Small intestine (tissue), 7 donors: ENCODE measurements at regions not wholly inside any gene's neighbourhood (a gene's known extent, or its start where the extent isn't known, plus 50 kb on each side); places are given as distances from the start of the nearest gene placed in this dataset.

Experiments
- DNase-seq, 2 donors: peaks; one replicate each; pipeline versions ENCODE4 v3.0.0 to v3.0.0-alpha.2; 2013
- FAIRE-seq: peaks from 2 replicates; lab custom pipeline; 2012; peaks lifted over from hg19 to GRCh38; lab: Jason Lieb, UNC
- H3K27ac ChIP-seq, 3 donors: one replicate each; pipeline ENCODE4 v1.5.1; 2013; ENCODE audit warnings: low read length in 2 of 3, mild to moderate bottlenecking in 2 of 3, control low read depth in 1 of 3, inconsistent platforms in 1 of 3, low read depth in 1 of 3, moderate library complexity in 1 of 3
- H3K27me3 ChIP-seq, 3 donors: one replicate each; pipeline ENCODE4 v1.6.1; 2013; ENCODE audit warnings: low read length in 3 of 3, inconsistent platforms in 1 of 3; ENCODE audit not compliant: control insufficient read depth in 3 of 3, insufficient read depth in 3 of 3
- H3K36me3 ChIP-seq, 3 donors: one replicate each; pipeline ENCODE4 v1.6.1; 2013; ENCODE audit warnings: low read length in 3 of 3, inconsistent platforms in 1 of 3, low read depth in 1 of 3, mild to moderate bottlenecking in 1 of 3, moderate library complexity in 1 of 3; ENCODE audit not compliant: control insufficient read depth in 3 of 3, insufficient read depth in 2 of 3
- H3K4me1 ChIP-seq, 3 donors: one replicate each; pipeline ENCODE4 v1.6.1; 2013; ENCODE audit warnings: low read length in 2 of 3, inconsistent platforms in 1 of 3, low read depth in 1 of 3, mild to moderate bottlenecking in 1 of 3, moderate library complexity in 1 of 3; ENCODE audit not compliant: control insufficient read depth in 3 of 3, insufficient read depth in 2 of 3
- H3K4me3 ChIP-seq, 3 donors: one replicate each; pipeline ENCODE4 v1.5.1; 2013; ENCODE audit warnings: low read length in 3 of 3, control low read depth in 1 of 3, inconsistent platforms in 1 of 3, low read depth in 1 of 3, mild to moderate bottlenecking in 1 of 3, moderate library complexity in 1 of 3
- H3K9me3 ChIP-seq, 2 donors: one replicate each; pipeline ENCODE4 v1.6.1; 2013; ENCODE audit warnings: low read depth in 1 of 2, low read length in 1 of 2; ENCODE audit not compliant: control insufficient read depth in 2 of 2, insufficient read depth in 1 of 2
- WGBS, 3 donors: extraction: QIAGEN DNeasy Blood & Tissue Kit; methylation state at CpG; one replicate each; pipeline ENCODE4 v1.1.7; 2013; 5-methylcytosine and 5-hydroxymethylcytosine counted together
- donor health status: healthy with polysubstance abuse.
- donor health status: control.
- donor health status: control.
- donor health status: Bipolar disorder and iron deficiency.
- donor health status: healthy.

DNA sequence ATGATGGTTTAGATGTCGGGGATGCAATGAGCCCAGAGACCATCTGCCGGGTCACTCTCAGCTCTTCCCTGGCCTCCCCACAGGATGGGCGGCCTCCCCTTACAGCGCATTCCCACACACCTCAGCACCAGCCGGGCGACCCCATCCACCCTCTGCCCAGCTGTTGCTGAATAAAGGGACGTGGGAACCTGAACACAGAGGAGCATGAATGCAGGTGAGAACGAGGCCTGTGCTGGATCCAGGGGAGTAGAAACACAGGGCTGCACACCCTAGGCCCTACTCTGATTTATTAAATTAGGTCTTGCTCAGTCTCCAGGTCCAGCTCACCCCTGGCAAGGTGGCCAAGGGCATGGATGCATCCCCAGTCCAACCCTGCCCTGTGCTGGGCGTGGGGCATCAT, 180.5 kb downstream of the CTTN start:
- Histone ChIP-seq H3K4me3 (no peak overlapping the region), H3K27ac (no peak overlapping the region), H3K36me3 (peaks cover 0 to 4% (median 0%) of the 10 kb centered on the region in 3 donors), H3K4me1 (peaks cover 0 to 3% (median 0%) of the 10 kb centered on the region in 3 donors), H3K9me3 (no peaks in the 10 kb centered on the region), H3K27me3 (no peaks in the 10 kb centered on the region)
- FAIRE-seq: no peak
- DNase-seq: no peak
- 84 to 88% (median 87%) methylated on average over 9 of the region's 9 CpGs for whole genome bisulfite sequencing, 3 donors

DNA sequence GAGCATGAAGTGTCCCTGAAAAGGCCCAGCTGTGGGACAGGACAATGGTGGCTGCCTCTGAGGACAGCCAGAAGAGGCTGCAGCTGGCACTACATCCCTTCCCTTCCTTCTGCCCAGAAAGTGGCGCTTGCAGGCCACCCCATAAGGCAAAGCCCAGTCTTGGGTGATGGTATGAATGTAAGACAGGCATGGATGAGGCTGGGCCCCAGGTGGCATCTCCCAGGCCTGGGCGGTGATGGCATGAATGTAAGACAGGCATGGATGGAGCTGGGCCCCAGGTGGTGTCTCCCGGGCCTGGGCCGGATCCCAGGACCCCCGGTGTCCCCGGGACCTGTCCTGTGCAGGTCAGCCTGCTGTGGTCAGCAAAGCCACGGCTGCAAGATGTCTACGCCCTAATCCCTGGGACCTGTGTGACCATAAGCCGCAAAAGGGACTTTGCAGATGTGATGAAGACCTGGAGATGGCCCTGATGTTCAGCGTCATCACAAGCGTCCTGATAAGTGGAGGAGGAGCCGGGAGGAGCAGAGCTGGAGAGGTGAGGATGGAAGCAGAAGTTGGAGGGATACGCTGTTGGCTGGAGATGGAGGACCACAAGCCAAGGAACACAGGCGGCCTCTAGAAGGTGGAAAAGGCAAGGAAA, 181.1 kb downstream of the CTTN start:
- Histone ChIP-seq H3K27me3 (no peaks in the 10 kb centered on the region), H3K4me3 (no peak overlapping the region), H3K4me1 (peaks cover 0 to 3% (median 0%) of the 10 kb centered on the region in 3 donors), H3K27ac (no peak overlapping the region), H3K36me3 (peaks cover 0 to 4% (median 0%) of the 10 kb centered on the region in 3 donors), H3K9me3 (no peaks in the 10 kb centered on the region)
- FAIRE-seq: no peak
- no peak for DNase-seq
- WGBS, 3 donors: 90 to 93% (median 92%) methylated on average over 14 of the region's 14 CpGs

DNA sequence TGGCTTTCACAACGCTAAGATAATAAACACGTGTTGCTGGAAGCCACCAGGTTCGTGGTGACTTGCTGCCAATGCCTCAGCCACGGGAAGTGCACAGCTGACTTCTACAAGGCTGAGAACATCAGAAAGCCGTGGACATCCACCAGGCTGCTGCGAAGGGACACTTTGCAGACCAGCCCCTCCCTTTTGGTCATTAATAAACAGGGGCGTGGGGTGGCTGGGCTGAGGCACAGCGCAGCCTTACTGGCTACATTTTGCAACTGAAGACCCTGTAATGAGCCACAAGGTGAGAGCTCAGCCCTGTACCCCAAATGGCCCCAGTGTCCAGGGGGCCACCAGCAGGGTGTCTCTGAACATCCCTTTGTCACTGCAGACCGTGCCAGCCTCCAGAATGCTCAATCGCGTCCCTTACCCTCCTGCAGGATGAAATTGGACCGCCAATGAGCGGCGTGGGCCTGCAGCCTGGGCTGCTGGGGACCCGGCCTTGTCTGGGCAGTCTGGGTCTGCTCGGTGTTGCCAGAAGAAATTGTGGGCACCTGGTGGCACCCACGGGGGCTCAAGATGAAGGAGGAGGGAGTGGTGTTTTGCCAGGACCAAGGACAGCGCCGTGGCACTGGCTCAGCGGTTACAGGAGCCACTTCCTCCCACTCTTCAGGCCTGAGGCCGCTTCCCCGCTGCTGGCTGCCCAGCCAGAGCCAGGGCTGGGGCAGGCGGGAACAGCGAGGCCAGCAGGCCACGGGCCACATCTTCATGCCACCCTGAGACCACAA, 181.9 kb downstream of the CTTN start:
- 73 to 81% (median 78%) methylated on average over 23 to 25 of the region's 25 CpGs for WGBS, 3 donors

DNA sequence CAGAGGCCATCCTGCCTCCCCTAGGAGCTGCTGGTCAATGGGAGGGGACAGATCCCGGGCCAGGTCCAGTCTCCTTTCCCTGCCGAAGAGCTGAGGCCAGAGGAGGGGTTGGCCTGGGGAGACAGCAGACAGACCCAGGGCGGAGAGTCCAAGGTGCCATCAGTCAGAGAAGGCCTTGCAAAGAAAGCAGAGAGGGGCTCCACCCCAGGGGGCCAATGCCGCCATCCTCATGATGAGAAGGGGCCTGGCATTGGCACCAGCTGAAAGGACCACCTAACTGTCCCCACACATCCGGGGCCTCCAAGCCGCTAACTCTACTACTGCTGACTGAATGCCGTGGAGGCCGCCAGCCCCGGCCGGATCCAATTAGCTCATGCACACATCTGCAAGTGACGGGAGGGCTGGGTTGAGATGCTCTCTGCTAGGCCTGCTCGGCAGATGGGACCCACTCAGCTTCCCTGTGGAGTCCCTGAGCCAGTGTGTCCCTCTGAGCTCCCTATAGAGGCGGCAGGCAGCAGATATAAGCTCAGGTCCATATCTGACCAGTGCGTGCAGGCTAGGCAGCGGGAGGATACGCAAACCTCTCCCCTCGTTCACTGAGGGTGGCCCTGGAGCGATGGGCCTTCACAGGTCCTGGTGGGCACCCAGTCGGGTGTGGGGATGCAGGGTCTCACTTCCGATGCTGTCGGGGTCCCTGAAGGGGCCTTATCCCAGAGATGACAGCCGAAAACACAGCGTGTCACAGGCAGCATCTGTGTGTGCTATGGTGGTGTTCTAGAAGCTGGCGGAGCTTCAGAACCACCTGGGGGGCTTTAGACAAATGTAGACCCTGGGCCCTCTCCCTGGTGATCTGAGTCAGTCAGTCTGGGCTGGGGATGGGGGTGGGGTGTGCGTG, 183.9 kb downstream of the CTTN start:
- Histone ChIP-seq H3K36me3 (peaks cover 0 to 4% (median 0%) of the 10 kb centered on the region in 3 donors), H3K27ac (no peak overlapping the region), H3K27me3 (no peaks in the 10 kb centered on the region), H3K4me1 (peaks cover 0 to 3% (median 0%) of the 10 kb centered on the region in 3 donors), H3K4me3 (no peak overlapping the region), H3K9me3 (no peaks in the 10 kb centered on the region)
- WGBS, 3 donors: 89 to 93% (median 92%) methylated on average over 25 of the region's 25 CpGs
- FAIRE-seq: no peak
- DNase-seq: no peak

More for the DNA sequence above, 181.9 kb downstream of the CTTN start:
- H3K27ac ChIP-seq: no peak overlapping the region
- H3K4me1 ChIP-seq: peaks cover 0 to 3% (median 0%) of the 10 kb centered on the region in 3 donors
- no peak for DNase-seq
- peaks cover 0 to 4% (median 0%) of the 10 kb centered on the region in 3 donors for H3K36me3 ChIP-seq
- H3K4me3 ChIP-seq: no peak overlapping the region
- FAIRE-seq: no peak
- H3K9me3 ChIP-seq: no peaks in the 10 kb centered on the region
- no peaks in the 10 kb centered on the region for H3K27me3 ChIP-seq

DNA sequence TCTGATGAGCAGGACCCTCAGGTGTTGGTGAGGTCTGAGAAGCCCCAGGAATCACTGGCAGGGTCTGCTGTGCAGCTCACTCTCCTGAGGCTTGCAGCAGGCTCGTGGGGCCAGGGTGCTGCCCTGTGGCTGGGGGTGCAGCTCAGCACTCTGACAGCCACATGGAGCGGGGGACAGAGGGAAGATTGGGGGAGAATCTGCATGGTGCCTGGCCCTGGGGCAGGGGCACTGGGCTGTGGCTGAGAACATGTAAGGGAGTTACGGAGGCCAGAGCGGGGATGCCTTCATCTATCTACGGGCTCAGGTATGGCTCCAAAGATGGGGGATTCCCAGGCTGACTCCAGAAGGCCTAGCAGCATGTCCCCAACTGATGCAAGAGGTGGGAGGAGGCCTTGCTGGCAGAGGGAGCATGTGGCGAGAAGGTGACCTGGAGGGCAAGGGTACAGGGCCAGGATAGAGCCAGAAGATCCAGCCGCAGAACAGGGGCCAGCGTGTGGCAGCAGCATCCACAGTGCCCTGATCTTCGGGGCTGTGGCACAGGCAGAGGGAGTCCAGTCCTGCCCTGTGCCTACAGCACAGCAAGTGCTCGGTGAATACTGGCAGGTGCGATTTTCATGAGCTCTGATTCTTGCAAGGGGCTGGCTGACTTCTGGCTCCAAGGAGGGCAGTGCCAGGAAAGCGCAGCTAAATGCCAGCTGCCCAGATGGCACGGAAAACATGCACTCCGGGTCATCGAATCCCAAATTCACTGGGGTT, 184.7 kb downstream of the CTTN start:
- 76 to 86% (median 85%) methylated on average over 15 of the region's 15 CpGs for WGBS, 3 donors
- Histone ChIP-seq H3K27me3 (no peaks in the 10 kb centered on the region), H3K9me3 (no peaks in the 10 kb centered on the region), H3K4me3 (no peak overlapping the region), H3K36me3 (peaks cover 0 to 4% (median 0%) of the 10 kb centered on the region in 3 donors), H3K4me1 (peaks cover 0 to 3% (median 0%) of the 10 kb centered on the region in 3 donors), H3K27ac (no peak overlapping the region)
- DNase-seq (no peak), FAIRE-seq (no peak)

DNA sequence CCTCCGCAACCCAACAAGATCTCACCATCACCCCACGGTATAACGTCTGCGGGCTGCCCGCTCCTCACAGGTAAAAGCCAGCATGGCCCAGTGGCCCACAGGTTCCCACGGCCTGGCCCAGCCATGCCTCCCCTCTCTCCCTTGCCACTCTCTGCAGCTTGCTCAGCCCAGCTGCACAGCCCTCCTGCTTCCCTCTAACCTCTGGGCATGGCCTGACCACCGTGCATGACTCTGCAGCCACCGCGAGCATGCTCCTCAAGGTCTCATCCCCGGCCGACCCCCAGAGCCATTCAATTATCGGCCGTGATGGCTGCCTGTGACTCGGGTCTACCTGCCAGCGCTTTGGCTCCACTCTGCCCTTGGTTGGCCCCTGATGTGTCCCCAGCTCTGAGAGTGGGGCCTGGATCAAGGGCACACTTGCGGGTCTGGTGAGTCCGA, 185.5 kb downstream of the CTTN start:
- FAIRE-seq (no peak), DNase-seq (no peak)
- no peaks in the 10 kb centered on the region for H3K27me3 ChIP-seq
- H3K4me3 ChIP-seq: no peak overlapping the region
- peaks cover 0 to 4% (median 0%) of the 10 kb centered on the region in 3 donors for H3K36me3 ChIP-seq
- WGBS, 3 donors: 90 to 96% (median 96%) methylated on average over 17 of the region's 17 CpGs
- H3K27ac ChIP-seq: no peak overlapping the region
- H3K4me1 ChIP-seq: peaks cover 0 to 3% (median 0%) of the 10 kb centered on the region in 3 donors
- no peaks in the 10 kb centered on the region for H3K9me3 ChIP-seq

DNA sequence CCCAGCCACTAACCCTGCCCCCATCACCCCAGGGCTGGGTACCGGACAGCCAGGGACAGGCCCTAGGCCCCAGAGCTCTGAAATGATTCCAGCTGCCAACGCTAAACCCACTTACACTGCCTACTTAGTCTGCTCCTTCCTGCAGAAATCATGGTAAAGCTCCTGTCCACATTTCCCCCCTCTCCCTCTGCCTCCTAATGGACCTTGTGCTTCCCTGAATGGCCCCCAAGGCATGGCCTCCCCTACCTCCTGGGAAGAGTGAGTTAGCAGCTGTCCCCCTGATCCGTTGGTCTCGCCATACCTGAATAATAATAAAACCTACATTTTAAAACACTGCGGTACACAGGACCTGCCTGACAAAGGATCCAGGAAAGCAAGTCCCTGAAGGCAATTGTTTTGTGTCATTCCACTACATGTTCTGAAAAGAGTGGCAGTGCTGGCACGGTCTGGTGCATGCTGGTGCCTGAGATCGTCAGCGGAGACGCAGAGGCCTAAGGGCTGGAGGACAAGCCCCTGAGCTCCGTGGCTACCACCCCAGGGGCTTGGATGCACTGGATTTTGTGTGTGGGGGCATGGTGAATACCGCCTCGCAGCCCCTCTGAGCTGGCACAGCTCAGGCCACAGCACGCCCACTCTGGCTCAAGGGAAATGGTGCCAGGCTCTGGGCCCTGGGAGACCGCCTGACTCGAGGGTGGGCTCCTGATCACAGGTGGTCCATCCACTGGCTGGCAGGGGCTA, 186.3 kb downstream of the CTTN start:
- H3K4me1 ChIP-seq: no peaks in the 10 kb centered on the region
- H3K9me3 ChIP-seq: no peaks in the 10 kb centered on the region
- FAIRE-seq (no peak), DNase-seq (no peak)
- no peak overlapping the region for H3K27ac ChIP-seq
- peaks cover 0 to under 1% (median 0%) of the 10 kb centered on the region in 3 donors for H3K36me3 ChIP-seq
- WGBS, 3 donors: 87 to 91% (median 90%) methylated on average over 15 of the region's 15 CpGs
- H3K4me3 ChIP-seq: no peak overlapping the region
- no peaks in the 10 kb centered on the region for H3K27me3 ChIP-seq
